H9 (cell line): ENCODE measurements at regions not wholly inside any gene's neighbourhood (a gene's known extent, or its start where the extent isn't known, plus 50 kb on each side); places are given as distances from the start of the nearest gene placed in this dataset.
A peak's percentile ranks its signal among the peaks of the same experiment; 100 is the strongest.

Experiments
- DNase-seq: peaks from one replicate; pipeline ENCODE4 v3.0.0-alpha.2; 2017
- H2AFZ ChIP-seq: one replicate; pipeline ENCODE4 v1.6.1; 2013; ENCODE audit warnings: mild to moderate bottlenecking, low read length, control low read depth, moderate library complexity
- H2AK5ac ChIP-seq: 2 replicates; pipeline ENCODE4 v1.6.1; 2013; ENCODE audit warnings: low read length, control low read depth, mixed read lengths; ENCODE audit not compliant: insufficient read length
- H2BK120ac ChIP-seq: one replicate; pipeline ENCODE4 v1.6.1; 2013; ENCODE audit warnings: low read depth, mild to moderate bottlenecking, low read length, control low read depth, inconsistent platforms; ENCODE audit not compliant: poor library complexity, severe bottlenecking
- H2BK12ac ChIP-seq: 2 replicates; pipeline ENCODE4 v1.6.1; 2013; ENCODE audit warnings: low read length, control low read depth, mixed read lengths, low read depth; ENCODE audit not compliant: insufficient read length
- H2BK15ac ChIP-seq: 2 replicates; pipeline ENCODE4 v1.6.1; 2013; ENCODE audit warnings: low read depth, low read length, control low read depth
- H2BK20ac ChIP-seq: one replicate; pipeline ENCODE4 v1.6.1; 2013; ENCODE audit warnings: low read depth, mild to moderate bottlenecking, low read length, control low read depth, inconsistent platforms; ENCODE audit not compliant: poor library complexity, severe bottlenecking
- H2BK5ac ChIP-seq: 2 replicates; pipeline ENCODE4 v1.6.1; 2013; ENCODE audit warnings: low read length, control low read depth, mixed read lengths; ENCODE audit not compliant: insufficient read length
- H3K14ac ChIP-seq: 2 replicates; pipeline ENCODE4 v1.6.1; 2013; ENCODE audit warnings: low read length, control low read depth; ENCODE audit not compliant: insufficient read depth
- H3K18ac ChIP-seq: 2 replicates; pipeline ENCODE4 v1.6.1; 2013; ENCODE audit warnings: low read depth, mild to moderate bottlenecking, mixed read lengths, low read length, control low read depth; ENCODE audit not compliant: insufficient read length
- H3K23ac ChIP-seq: 2 replicates; pipeline ENCODE4 v1.6.1; 2013; ENCODE audit warnings: low read length, control low read depth, mixed read lengths, low read depth; ENCODE audit not compliant: insufficient read length
- H3K23me2 ChIP-seq: 2 replicates; pipeline ENCODE4 v1.6.1; 2013; ENCODE audit warnings: low read depth, mild to moderate bottlenecking, mixed read lengths, low read length, control low read depth; ENCODE audit not compliant: insufficient read length, poor library complexity, severe bottlenecking
- H3K27ac ChIP-seq: 2 replicates; pipeline ENCODE4 v1.5.1; 2013; ENCODE audit warnings: low read length, control low read depth, mixed read lengths, low read depth; ENCODE audit not compliant: insufficient read length
- H3K27me3 ChIP-seq: 2 replicates; pipeline ENCODE4 v1.6.1; 2013; ENCODE audit warnings: low read length, control low read depth, inconsistent platforms; ENCODE audit not compliant: insufficient read depth
- H3K4ac ChIP-seq: 2 replicates; pipeline ENCODE4 v1.6.1; 2013; ENCODE audit warnings: low read depth, mild to moderate bottlenecking, control low read depth, inconsistent platforms, low read length, moderate library complexity
- H3K4me1 ChIP-seq: 2 replicates; pipeline ENCODE4 v1.6.1; 2013; ENCODE audit warnings: low read length, control low read depth, inconsistent platforms; ENCODE audit not compliant: insufficient read depth
- H3K4me2 ChIP-seq: 2 replicates; pipeline ENCODE4 v1.6.1; 2013; ENCODE audit warnings: low read length, control low read depth, mixed read lengths; ENCODE audit not compliant: insufficient read length, insufficient read depth
- H3K56ac ChIP-seq: 2 replicates; pipeline ENCODE4 v1.6.1; 2013; ENCODE audit warnings: low read depth, mild to moderate bottlenecking, mixed read lengths, low read length, control low read depth; ENCODE audit not compliant: insufficient read length
- H3K79me1 ChIP-seq: 2 replicates; pipeline ENCODE4 v1.6.1; 2013; ENCODE audit warnings: low read depth, mild to moderate bottlenecking, moderate library complexity, low read length, control low read depth, inconsistent platforms; ENCODE audit not compliant: insufficient read depth, poor library complexity, severe bottlenecking
- H3K79me2 ChIP-seq: 2 replicates; pipeline ENCODE4 v1.6.1; 2013; ENCODE audit warnings: low read length, control low read depth, inconsistent platforms; ENCODE audit not compliant: insufficient read depth
- H3K9ac ChIP-seq: 2 replicates; pipeline ENCODE4 v1.6.1; 2013; ENCODE audit warnings: low read length, control low read depth, mixed read lengths; ENCODE audit not compliant: insufficient read length; ENCODE audit errors: extremely low read depth
- H3K9me3 ChIP-seq: one replicate; pipeline ENCODE4 v1.6.1; 2013; ENCODE audit warnings: low read depth, low read length, inconsistent platforms; ENCODE audit not compliant: control insufficient read depth
- H3T11ph ChIP-seq: one replicate; pipeline ENCODE4 v1.6.1; 2013; ENCODE audit warnings: mild to moderate bottlenecking, low read length, control low read depth, inconsistent platforms
- H4K20me1 ChIP-seq: one replicate; pipeline ENCODE4 v1.6.1; 2013; ENCODE audit not compliant: control insufficient read depth, insufficient read length, insufficient read depth
- H4K5ac ChIP-seq: 2 replicates; pipeline ENCODE4 v1.6.1; 2013; ENCODE audit warnings: low read depth, mild to moderate bottlenecking, mixed read lengths, low read length, control low read depth; ENCODE audit not compliant: insufficient read length
- H4K8ac ChIP-seq: replicated peaks from 2 replicates; pipeline ENCODE4 v1.6.1; 2013; ENCODE audit warnings: low read length, control low read depth, mixed read lengths, low read depth; ENCODE audit not compliant: insufficient read length
- H4K91ac ChIP-seq: 2 replicates; pipeline ENCODE4 v1.6.1; 2013; ENCODE audit warnings: low read depth, mild to moderate bottlenecking, moderate library complexity, mixed read lengths, low read length, control low read depth; ENCODE audit not compliant: insufficient read length
- H3K27ac Mint-ChIP-seq, 3 experiments: 2 replicates in 2 of 3; 3 replicates in 1 of 3; pipeline ENCODE4 v1.8.0; 2020 to 2021; ENCODE audit warnings: mixed read lengths in 3 of 3, mild to moderate bottlenecking in 1 of 3, moderate library complexity in 1 of 3
- H3K27me3 Mint-ChIP-seq: 2 replicates; pipeline ENCODE4 v1.8.0; 2021; ENCODE audit warnings: low read depth, mild to moderate bottlenecking, moderate library complexity, mixed read lengths
- H3K36me3 Mint-ChIP-seq, 3 experiments: 2 replicates in 2 of 3; 3 replicates in 1 of 3; pipeline ENCODE4 v1.8.0; 2020 to 2021; ENCODE audit warnings: low read depth in 3 of 3, mixed read lengths in 3 of 3; ENCODE audit not compliant: insufficient read depth in 1 of 3
- H3K4me1 Mint-ChIP-seq, 2 experiments: 2 replicates each; pipeline ENCODE4 v1.8.0; 2020; ENCODE audit warnings: mixed read lengths in 2 of 2
- H3K4me3 Mint-ChIP-seq, 2 experiments: 2 replicates in 1 of 2; 3 replicates in 1 of 2; pipeline ENCODE4 v1.8.0; 2020 to 2021; ENCODE audit warnings: mild to moderate bottlenecking in 2 of 2, mixed read lengths in 2 of 2, moderate library complexity in 1 of 2
- H3K9me3 Mint-ChIP-seq, 2 experiments: 2 replicates in 1 of 2; 3 replicates in 1 of 2; pipeline ENCODE4 v1.8.0; 2020; ENCODE audit warnings: mild to moderate bottlenecking in 2 of 2, mixed read lengths in 2 of 2, moderate library complexity in 1 of 2
- CTCF ChIP-seq: fragments of 200-600 bp; sonication (generic); conservative IDR thresholded peaks from 3 replicates; pipeline ENCODE4 v1.8.0; 2021; ENCODE audit warnings: antibody characterized with exemption, mild to moderate bottlenecking
- WGBS: extraction: QIAGEN DNeasy Blood & Tissue Kit; methylation state at CpG from one replicate; pipeline ENCODE4 v1.1.7; 2013; ENCODE audit warnings: missing lambda C conversion rate, low lambda C conversion rate, mixed read lengths; ENCODE audit not compliant: insufficient read length; ENCODE audit errors: extremely low coverage; 5-methylcytosine and 5-hydroxymethylcytosine counted together

GRCh38 chr11:92152245-92152644, 72.4 kb upstream of the FAT3 start:
- peaks cover 14% of the 10 kb centered on the region in 2 experiments for H3K4me1 Mint-ChIP-seq
- WGBS = no CpG with 5 or more reads among the region's 7 CpGs

More at GRCh38 chr11:92152245-92152644, 72.4 kb upstream of the FAT3 start:
- no peak overlapping the region for H2BK15ac ChIP-seq
- DNase-seq = peak; percentile 73
- no peak overlapping the region for H3T11ph ChIP-seq
- H4K8ac ChIP-seq = no peak overlapping the region
- H2AK5ac ChIP-seq = no peak overlapping the region
- no peak overlapping the region for H2BK20ac ChIP-seq
- no peak overlapping the region for H2BK120ac ChIP-seq
- no peak overlapping the region for H3K18ac ChIP-seq
- H3K27ac ChIP-seq = no peak overlapping the region
- no peak overlapping the region for H3K9ac ChIP-seq
- Mint-ChIP-seq H3K27ac (no peak overlapping the region; a peak in 1 of 7 replicates), H3K36me3 (peaks cover 8 to 14% (median 8%) of the 10 kb centered on the region in 3 experiments), H3K9me3 (peaks cover 11 to 12% of the 10 kb centered on the region in 2 experiments), H3K27me3 (no peaks in the 10 kb centered on the region), H3K4me3 (no peak overlapping the region)
- H3K14ac ChIP-seq = no peak overlapping the region
- no peaks in the 10 kb centered on the region for H3K9me3 ChIP-seq
- H3K4ac ChIP-seq = no peak overlapping the region
- H3K79me2 ChIP-seq = no peaks in the 10 kb centered on the region
- no peak overlapping the region for H3K4me2 ChIP-seq
- H4K20me1 ChIP-seq = no peaks in the 10 kb centered on the region
- H3K27me3 ChIP-seq = no peaks in the 10 kb centered on the region; the same call in 1 of the 2 replicates
- H3K56ac ChIP-seq = no peak overlapping the region
- no peaks in the 10 kb centered on the region for H3K23me2 ChIP-seq
- H2AFZ ChIP-seq = no peak overlapping the region
- no peak overlapping the region for H3K23ac ChIP-seq
- no peak overlapping the region for H2BK12ac ChIP-seq
- no peaks in the 10 kb centered on the region for H3K79me1 ChIP-seq
- peak; percentile 61 for TF ChIP-seq CTCF
- H2BK5ac ChIP-seq = no peak overlapping the region
- H4K5ac ChIP-seq = no peak overlapping the region
- H4K91ac ChIP-seq = no peak overlapping the region
- H3K4me1 ChIP-seq = peaks cover 5% of the 10 kb centered on the region; the same call in 1 of the 2 replicates
